ENCODE measurements at regions not wholly inside any gene's neighbourhood (a gene's known extent, or its start where the extent isn't known, plus 50 kb on each side); places are given as distances from the start of the nearest gene placed in this dataset.
"Not testable (repeated sequence)": the region's sequence is repeated elsewhere in the genome, so short reads cannot be mapped to it uniquely, and the experiment has no call there.

- intact Hi-C loops (cut with micrococcal nuclease; ENCODE audit: unreplicated experiment): no loop called here
- ChIA-PET CTCF (no interaction called here), POLR2A (ENCODE audit: unreplicated experiment) (no interaction called here)
- Histone ChIP-seq H3K36me3 (ENCODE audit: low read depth) (no peaks in the 10 kb centered on the region), H3K79me2 (ENCODE audit: low read depth) (no peaks in the 10 kb centered on the region), H3F3A (ENCODE audit: insufficient read depth, low read depth) (no peaks in the 10 kb centered on the region), H4K20me1 (ENCODE audit: insufficient read depth) (no peaks in the 10 kb centered on the region), H3K27ac (no peak overlapping the region), H2AFZ (no peak overlapping the region), H3K27me3 (ENCODE audit: insufficient read depth, low read depth) (no peaks in the 10 kb centered on the region), H3K4me3 (no peak overlapping the region), H3K4me2 (no peak overlapping the region), H3K4me1 (replicated peaks; ENCODE audit: insufficient read depth) (no peaks in the 10 kb centered on the region), H3K9me3 (ENCODE audit: insufficient read depth, low read depth) (no peaks in the 10 kb centered on the region), H3K9me2 (ENCODE audit: insufficient read depth) (no peaks in the 10 kb centered on the region)
- BruUV-seq (replicated peaks): no TSS peak
- no peak for DNase-seq
- no peak for TF ChIP-seq EZH2 (IDR thresholded peaks at IDR 0.05; ENCODE audit: low read depth)
- TF ChIP-seq, protein P1, sequence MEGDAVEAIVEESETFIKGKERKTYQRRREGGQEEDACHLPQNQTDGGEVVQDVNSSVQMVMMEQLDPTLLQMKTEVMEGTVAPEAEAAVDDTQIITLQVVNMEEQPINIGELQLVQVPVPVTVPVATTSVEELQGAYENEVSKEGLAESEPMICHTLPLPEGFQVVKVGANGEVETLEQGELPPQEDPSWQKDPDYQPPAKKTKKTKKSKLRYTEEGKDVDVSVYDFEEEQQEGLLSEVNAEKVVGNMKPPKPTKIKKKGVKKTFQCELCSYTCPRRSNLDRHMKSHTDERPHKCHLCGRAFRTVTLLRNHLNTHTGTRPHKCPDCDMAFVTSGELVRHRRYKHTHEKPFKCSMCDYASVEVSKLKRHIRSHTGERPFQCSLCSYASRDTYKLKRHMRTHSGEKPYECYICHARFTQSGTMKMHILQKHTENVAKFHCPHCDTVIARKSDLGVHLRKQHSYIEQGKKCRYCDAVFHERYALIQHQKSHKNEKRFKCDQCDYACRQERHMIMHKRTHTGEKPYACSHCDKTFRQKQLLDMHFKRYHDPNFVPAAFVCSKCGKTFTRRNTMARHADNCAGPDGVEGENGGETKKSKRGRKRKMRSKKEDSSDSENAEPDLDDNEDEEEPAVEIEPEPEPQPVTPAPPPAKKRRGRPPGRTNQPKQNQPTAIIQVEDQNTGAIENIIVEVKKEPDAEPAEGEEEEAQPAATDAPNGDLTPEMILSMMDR (conservative IDR thresholded peaks at IDR 0.05): no peak
Measured at GRCh38 chr7:10483671-10484070, 490.0 kb upstream of the PHF14 start.

GRCh38 chr7:10484767-10485166, 488.9 kb upstream of the PHF14 start:
- Histone ChIP-seq H3K9me3 (ENCODE audit: insufficient read depth, low read depth) (no peaks in the 10 kb centered on the region), H3K27me3 (ENCODE audit: insufficient read depth, low read depth) (no peaks in the 10 kb centered on the region), H3K79me2 (ENCODE audit: low read depth) (no peaks in the 10 kb centered on the region), H3K4me3 (no peak overlapping the region), H3K4me2 (no peak overlapping the region), H3F3A (ENCODE audit: insufficient read depth, low read depth) (no peaks in the 10 kb centered on the region), H3K4me1 (replicated peaks; ENCODE audit: insufficient read depth) (no peaks in the 10 kb centered on the region), H3K36me3 (ENCODE audit: low read depth) (no peaks in the 10 kb centered on the region), H4K20me1 (ENCODE audit: insufficient read depth) (no peaks in the 10 kb centered on the region), H2AFZ (no peak overlapping the region), H3K27ac (no peak overlapping the region), H3K9me2 (ENCODE audit: insufficient read depth) (no peaks in the 10 kb centered on the region)
- ChIA-PET POLR2A (ENCODE audit: unreplicated experiment) (no interaction called here), CTCF (no interaction called here)
- no peak for DNase-seq
- intact Hi-C loops (cut with micrococcal nuclease; ENCODE audit: unreplicated experiment): no loop called here
- no peak for TF ChIP-seq EZH2 (IDR thresholded peaks at IDR 0.05; ENCODE audit: low read depth)
- TF ChIP-seq, protein P1 (conservative IDR thresholded peaks at IDR 0.05): no peak
- no TSS peak for BruUV-seq (replicated peaks)

GRCh38 chr7:10501206-10501884, 472.3 kb upstream of the PHF14 start:
- CTCF ChIA-PET; POLR2A ChIA-PET (ENCODE audit: unreplicated experiment); H3K4me1 ChIP-seq (replicated peaks; ENCODE audit: insufficient read depth); H3F3A ChIP-seq (ENCODE audit: insufficient read depth, low read depth); H3K79me2 ChIP-seq (ENCODE audit: low read depth); H3K9me2 ChIP-seq (ENCODE audit: insufficient read depth); BruUV-seq (replicated peaks); intact Hi-C loops (cut with micrococcal nuclease; ENCODE audit: unreplicated experiment); H2AFZ ChIP-seq; H4K20me1 ChIP-seq (ENCODE audit: insufficient read depth); H3K36me3 ChIP-seq (ENCODE audit: low read depth); H3K9me3 ChIP-seq (ENCODE audit: insufficient read depth, low read depth); DNase-seq; H3K4me3 ChIP-seq; H3K27ac ChIP-seq; H3K27me3 ChIP-seq (ENCODE audit: insufficient read depth, low read depth): not testable (repeated sequence)
- H3K4me2 ChIP-seq: peak overlapping the region; percentile 21; the same call in 1 of the 2 replicates

DNA sequence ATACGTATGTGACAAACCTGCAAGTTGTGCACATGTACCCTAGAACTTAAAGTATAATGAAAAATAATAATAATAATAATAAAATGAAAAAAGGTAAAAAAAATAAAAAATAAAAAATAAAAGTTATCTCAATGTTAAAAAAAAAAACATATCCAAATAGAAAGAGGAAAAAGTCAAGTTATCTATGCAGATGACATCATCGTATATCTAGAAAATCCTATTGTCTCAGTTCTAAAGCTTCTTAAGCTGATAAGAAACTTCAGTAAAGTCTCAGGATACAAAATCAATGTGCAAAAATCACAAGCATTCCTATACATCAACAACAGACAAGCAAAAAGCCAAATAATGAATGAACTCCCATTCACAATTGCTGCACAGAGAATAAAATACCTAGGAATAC, 466.6 kb upstream of the PHF14 start:
- POLR2A ChIA-PET (ENCODE audit: unreplicated experiment): no interaction called here
- H3K9me3 ChIP-seq (ENCODE audit: insufficient read depth, low read depth): no peaks in the 10 kb centered on the region
- H3K27me3 ChIP-seq (ENCODE audit: insufficient read depth, low read depth): no peaks in the 10 kb centered on the region
- H3K79me2 ChIP-seq (ENCODE audit: low read depth): no peaks in the 10 kb centered on the region
- CTCF ChIA-PET: no interaction called here
- H3F3A ChIP-seq (ENCODE audit: insufficient read depth, low read depth): no peaks in the 10 kb centered on the region
- H2AFZ ChIP-seq: no peak overlapping the region
- DNase-seq: no peak
- no peaks in the 10 kb centered on the region for H4K20me1 ChIP-seq (ENCODE audit: insufficient read depth)
- no peak for TF ChIP-seq EZH2 (IDR thresholded peaks at IDR 0.05; ENCODE audit: low read depth)
- TF ChIP-seq, protein P1 (conservative IDR thresholded peaks at IDR 0.05): no peak
- no peak overlapping the region for H3K27ac ChIP-seq
- no TSS peak for BruUV-seq (replicated peaks)
- intact Hi-C loops (cut with micrococcal nuclease; ENCODE audit: unreplicated experiment): no loop called here
- H3K4me2 ChIP-seq: no peak overlapping the region
- H3K36me3 ChIP-seq (ENCODE audit: low read depth): no peaks in the 10 kb centered on the region
- H3K9me2 ChIP-seq (ENCODE audit: insufficient read depth): no peaks in the 10 kb centered on the region; the same call in 1 of the 2 replicates
- H3K4me1 ChIP-seq (replicated peaks; ENCODE audit: insufficient read depth): no peaks in the 10 kb centered on the region
- H3K4me3 ChIP-seq: no peak overlapping the region
